Vagina (tissue), 2 donors: ENCODE measurements at regions not wholly inside any gene's neighbourhood (a gene's known extent, or its start where the extent isn't known, plus 50 kb on each side); places are given as distances from the start of the nearest gene placed in this dataset.

ENCODE experiments used
- CTCF ChIP-seq, 3 experiments: fragments of 450-650 bp in 2 of 3; fragments of 200-600 bp in 1 of 3; sonication (generic) in 1 of 3; IDR thresholded peaks; one replicate each; pipeline ENCODE4 v1.5.1; 2017 to 2019; ENCODE audit warnings: antibody characterized with exemption in 3 of 3, mild to moderate bottlenecking in 2 of 3, moderate library complexity in 2 of 3
- POLR2AphosphoS5 ChIP-seq, 2 donors: sonication (generic); formaldehyde crosslinking; IDR thresholded peaks; one replicate each; pipeline ENCODE4 v1.9.0; 2017; ENCODE audit warnings: antibody characterized with exemption in 2 of 2, mild to moderate bottlenecking in 2 of 2, low read depth in 1 of 2; ENCODE audit not compliant: insufficient read depth in 1 of 2

- TF ChIP-seq CTCF (IDR thresholded peaks at IDR 0.05) (no peak), POLR2AphosphoS5 (IDR thresholded peaks at IDR 0.05; ENCODE audit: insufficient read depth in 1 of 2, low read depth in 1 of 2) (no peak)
These were observed 240.3 kb upstream of the PELI2 start for GRCh38 chr14:55877942-55878341.
